ENCODE measurements at regions not wholly inside any gene's neighbourhood (a gene's known extent, or its start where the extent isn't known, plus 50 kb on each side); places are given as distances from the start of the nearest gene placed in this dataset.

GRCh38 chr18:55731594-55732042 lies 143.6 kb upstream of the TCF4 start (continued):
- TF ChIP-seq E2F6 (IDR thresholded peaks at IDR 0.05; ENCODE audit: borderline replicate concordance in 1 of 2, extremely low read depth in 1 of 2, insufficient read depth in 1 of 2, insufficient read length in 1 of 2, low read depth in 1 of 2, low read length in 1 of 2, poor library complexity in 1 of 2, severe bottlenecking in 1 of 2) (peak in 1 of 2 experiments; percentile 38), ZNF695 (CRISPR knock-in tag; IDR thresholded peaks at IDR 0.05) (no peak), ZNF175 (CRISPR knock-in tag; IDR thresholded peaks at IDR 0.05; ENCODE audit: low read depth) (0 out of 2 replicates have a peak, but pooled peaks have one; percentile 48), JUND (IDR thresholded peaks at IDR 0.05; ENCODE audit: borderline replicate concordance, low read depth, low read length) (no peak), JUND (tag; IDR thresholded peaks at IDR 0.05; ENCODE audit: borderline replicate concordance, low read depth, low read length) (peak; percentile 15; the same call in 1 of the 3 replicates), POLR2H (tag; IDR thresholded peaks at IDR 0.05; ENCODE audit: low read depth) (0 out of 2 replicates have a peak, but pooled peaks have one; percentile 15), SIN3A (IDR thresholded peaks at IDR 0.05; ENCODE audit: borderline replicate concordance in 2 of 2, control insufficient read depth in 1 of 2, low read depth in 2 of 2, low read length in 2 of 2) (no peak), SRSF9 (IDR thresholded peaks at IDR 0.05; ENCODE audit: borderline replicate concordance, low read depth, low read length) (no peak), ZKSCAN8 (CRISPR knock-in tag; IDR thresholded peaks at IDR 0.05) (peak; percentile 67), ASH1L (IDR thresholded peaks at IDR 0.05; ENCODE audit: borderline replicate concordance, low read depth, partially characterized antibody) (no peak), SRF (CRISPR knock-in tag; IDR thresholded peaks at IDR 0.05) (peak in 1 of 2 experiments; percentile 93; a peak in 2 of 4 replicates), EP300 (IDR thresholded peaks at IDR 0.05; ENCODE audit: low read length) (peak; percentile 21; the same call in 1 of the 2 replicates), EP400 (IDR thresholded peaks at IDR 0.05) (peak; percentile 21; the same call in 1 of the 2 replicates), RFX1 (IDR thresholded peaks at IDR 0.05) (no peak), ZNF174 (CRISPR knock-in tag; IDR thresholded peaks at IDR 0.05) (no peak), ZMIZ1 (IDR thresholded peaks at IDR 0.05; ENCODE audit: low read depth in 2 of 2, low read length in 2 of 2) (no peak), KAT2B (IDR thresholded peaks at IDR 0.05; ENCODE audit: low read depth, low read length) (no peak), NCOA2 (IDR thresholded peaks at IDR 0.05; ENCODE audit: partially characterized antibody in 2 of 2) (no peak), ELF4 (CRISPR knock-in tag; IDR thresholded peaks at IDR 0.05) (0 out of 2 replicates have a peak, but pooled peaks have one; percentile 53), IFI16 (CRISPR knock-in tag; IDR thresholded peaks at IDR 0.05) (no peak), GABPA (tag; conservative IDR thresholded peaks at IDR 0.05; ENCODE audit: low read depth) (no peak), ZNF766 (CRISPR knock-in tag; conservative IDR thresholded peaks at IDR 0.05) (0 out of 2 replicates have a peak, but pooled peaks have one; percentile 23), MAX (CRISPR knock-in tag; IDR thresholded peaks at IDR 0.05) (no peak), NCOR1 (IDR thresholded peaks at IDR 0.05) (no peak)
